ACC112 (cell line): ENCODE measurements at regions not wholly inside any gene's neighbourhood (a gene's known extent, or its start where the extent isn't known, plus 50 kb on each side); places are given as distances from the start of the nearest gene placed in this dataset.

Experiments
- H2AFZ ChIP-seq: fragments of 200-600 bp; sonication (generic); one replicate; pipeline ENCODE4 v1.6.0; 2017; ENCODE audit warnings: antibody characterized with exemption, low read length; ENCODE audit not compliant: unreplicated experiment
- H3K27ac ChIP-seq: fragments of 200-600 bp; sonication (generic); 2 replicates; pipeline ENCODE4 v1.5.1; 2014; ENCODE audit warnings: low read depth, mild to moderate bottlenecking, antibody characterized with exemption, low read length, moderate library complexity
- H3K27me3 ChIP-seq: fragments of 200-600 bp; sonication (generic); 2 replicates; pipeline ENCODE4 v1.6.1; 2014; ENCODE audit warnings: mild to moderate bottlenecking, antibody characterized with exemption, low read length, moderate library complexity, mixed read lengths; ENCODE audit not compliant: insufficient read depth
- H3K36me3 ChIP-seq: fragments of 200-600 bp; sonication (generic); 2 replicates; pipeline ENCODE4 v1.6.1; 2016; ENCODE audit warnings: mild to moderate bottlenecking, antibody characterized with exemption, low read length, moderate library complexity, mixed read lengths; ENCODE audit not compliant: insufficient read depth
- H3K4me1 ChIP-seq: fragments of 200-600 bp; sonication (generic); one replicate; pipeline ENCODE4 v1.6.1; 2016; ENCODE audit warnings: low read length, mixed read lengths; ENCODE audit not compliant: insufficient read depth, unreplicated experiment, control insufficient read depth
- H3K4me3 ChIP-seq: fragments of 200-600 bp; sonication (generic); 2 replicates; pipeline ENCODE4 v1.5.1; 2014; ENCODE audit warnings: mild to moderate bottlenecking, low read depth, low read length
- H3K79me2 ChIP-seq: fragments of 200-600 bp; sonication (generic); one replicate; pipeline ENCODE4 v1.6.0; 2016; ENCODE audit warnings: low read length; ENCODE audit not compliant: control insufficient read depth, unreplicated experiment, insufficient read depth

DNA sequence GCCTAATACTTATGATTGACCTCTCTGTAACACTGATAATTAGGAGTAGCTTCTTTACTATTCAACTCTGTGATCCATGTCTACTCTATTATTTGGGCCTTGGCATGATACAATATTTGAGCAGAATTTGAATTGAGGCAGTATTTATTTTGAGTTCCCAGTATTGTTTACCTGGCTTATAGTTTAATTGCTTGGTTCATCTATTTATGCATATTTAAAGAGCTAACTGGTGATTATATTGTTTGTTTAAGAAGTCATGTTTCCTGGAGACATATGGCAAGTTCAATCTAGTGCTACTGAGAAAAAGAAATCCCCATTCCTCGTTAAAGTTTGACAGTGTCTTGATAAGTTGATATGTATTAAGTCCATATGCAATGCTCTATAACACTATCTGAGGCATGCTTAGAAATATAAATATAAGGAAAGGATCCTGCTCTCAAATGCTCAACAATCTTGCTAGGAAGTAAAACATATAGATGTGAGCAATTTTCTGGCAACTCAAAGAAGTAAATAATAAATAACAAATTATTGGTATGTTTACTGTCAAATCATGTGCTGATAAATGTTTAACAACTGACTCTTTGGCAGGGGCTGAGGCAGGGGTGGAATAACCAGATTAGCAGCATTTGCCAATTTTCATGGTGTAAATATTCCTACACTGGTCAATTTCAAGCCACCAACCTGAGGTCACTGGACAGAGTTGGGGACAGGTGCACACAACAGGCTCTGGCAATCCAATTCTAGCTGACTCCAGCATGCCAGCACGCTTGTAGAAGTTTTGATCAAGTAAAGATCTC, 430.2 kb upstream of the PIK3C3 start:
- Histone ChIP-seq H3K79me2 (no peaks in the 10 kb centered on the region), H2AFZ (no peak overlapping the region), H3K4me1 (no peaks in the 10 kb centered on the region), H3K27ac (no peak overlapping the region), H3K36me3 (no peaks in the 10 kb centered on the region), H3K4me3 (no peak overlapping the region), H3K27me3 (no peaks in the 10 kb centered on the region)

GRCh38 chr18:41517142-41517541, 437.9 kb upstream of the PIK3C3 start:
- Histone ChIP-seq H3K36me3 (no peaks in the 10 kb centered on the region), H3K4me1 (no peaks in the 10 kb centered on the region), H2AFZ (no peak overlapping the region), H3K27ac (no peak overlapping the region), H3K79me2 (no peaks in the 10 kb centered on the region), H3K27me3 (no peaks in the 10 kb centered on the region), H3K4me3 (no peak overlapping the region)

GRCh38 chr18:41513438-41513837, 441.6 kb upstream of the PIK3C3 start:
- Histone ChIP-seq H2AFZ (no peak overlapping the region), H3K79me2 (no peaks in the 10 kb centered on the region), H3K27me3 (no peaks in the 10 kb centered on the region)

GRCh38 chr18:41504316-41504715, 450.7 kb upstream of the PIK3C3 start:
- Histone ChIP-seq H3K4me3 (no peak overlapping the region), H3K36me3 (no peaks in the 10 kb centered on the region), H3K79me2 (no peaks in the 10 kb centered on the region), H2AFZ (no peak overlapping the region), H3K27ac (no peak overlapping the region), H3K4me1 (no peaks in the 10 kb centered on the region), H3K27me3 (no peaks in the 10 kb centered on the region)

More at GRCh38 chr18:41513438-41513837, 441.6 kb upstream of the PIK3C3 start:
- Histone ChIP-seq H3K36me3 (no peaks in the 10 kb centered on the region), H3K27ac (no peak overlapping the region), H3K4me3 (no peak overlapping the region), H3K4me1 (no peaks in the 10 kb centered on the region)

GRCh38 chr18:41501848-41502247, 453.2 kb upstream of the PIK3C3 start:
- H3K79me2 ChIP-seq = no peaks in the 10 kb centered on the region
- H3K4me1 ChIP-seq = no peaks in the 10 kb centered on the region
- H2AFZ ChIP-seq = no peak overlapping the region
- H3K36me3 ChIP-seq = no peaks in the 10 kb centered on the region
- H3K27me3 ChIP-seq = no peaks in the 10 kb centered on the region
- H3K4me3 ChIP-seq = no peak overlapping the region
- H3K27ac ChIP-seq = no peak overlapping the region

- no peak overlapping the region for H3K4me3 ChIP-seq
- H3K27me3 ChIP-seq = no peaks in the 10 kb centered on the region
- H3K36me3 ChIP-seq = no peaks in the 10 kb centered on the region
- no peak overlapping the region for H2AFZ ChIP-seq
- no peaks in the 10 kb centered on the region for H3K4me1 ChIP-seq
- H3K27ac ChIP-seq = no peak overlapping the region
- H3K79me2 ChIP-seq = no peaks in the 10 kb centered on the region
Measured at GRCh38 chr18:41499345-41499744, 455.7 kb upstream of the PIK3C3 start.

DNA sequence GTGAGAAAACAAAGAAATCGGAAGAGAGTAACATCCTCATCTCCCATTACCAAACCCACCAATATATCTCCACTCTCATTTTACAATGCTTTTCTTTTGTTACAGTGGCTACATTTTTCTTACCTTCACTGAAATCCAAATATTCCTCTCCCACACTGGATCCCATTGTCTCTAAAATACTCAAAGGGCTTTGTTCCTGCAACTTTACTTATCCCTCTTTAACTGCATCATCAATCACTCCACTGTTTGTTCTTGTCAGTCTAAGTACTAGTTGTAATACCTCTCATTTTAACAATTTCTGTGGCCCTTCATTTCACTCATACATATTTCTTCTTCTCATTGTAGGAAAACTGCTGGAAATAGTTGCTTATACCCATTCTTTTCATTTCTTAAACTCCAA, 464.2 kb upstream of the PIK3C3 start:
- H3K79me2 ChIP-seq = no peaks in the 10 kb centered on the region
- H3K4me3 ChIP-seq = no peak overlapping the region
- no peak overlapping the region for H2AFZ ChIP-seq
- no peak overlapping the region for H3K27ac ChIP-seq
- no peaks in the 10 kb centered on the region for H3K27me3 ChIP-seq
- H3K4me1 ChIP-seq = no peaks in the 10 kb centered on the region
- H3K36me3 ChIP-seq = no peaks in the 10 kb centered on the region

GRCh38 chr18:41486575-41486974, 468.5 kb upstream of the PIK3C3 start:
- no peak overlapping the region for H3K4me3 ChIP-seq
- no peaks in the 10 kb centered on the region for H3K4me1 ChIP-seq
- no peak overlapping the region for H2AFZ ChIP-seq
- no peaks in the 10 kb centered on the region for H3K36me3 ChIP-seq
- H3K79me2 ChIP-seq = no peaks in the 10 kb centered on the region
- no peak overlapping the region for H3K27ac ChIP-seq
- no peaks in the 10 kb centered on the region for H3K27me3 ChIP-seq

DNA sequence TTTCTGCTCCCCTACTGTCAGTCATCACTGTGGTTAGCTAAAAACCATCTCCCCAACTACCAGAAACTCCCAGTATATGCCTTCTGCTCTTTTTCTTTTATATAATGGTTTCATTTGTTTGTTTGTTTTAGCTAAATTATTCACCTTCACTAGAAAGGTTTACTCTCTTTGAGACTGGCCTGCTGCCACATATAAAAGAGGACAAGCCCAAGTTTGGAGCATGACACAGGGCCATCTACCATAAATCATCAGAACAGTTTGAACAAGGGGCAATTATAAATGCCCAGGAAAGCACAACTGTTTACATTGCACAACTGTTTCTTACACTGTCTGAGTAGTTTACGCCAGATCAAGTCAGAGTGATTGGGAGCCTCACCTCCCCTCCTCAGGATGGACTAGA, 471.0 kb upstream of the PIK3C3 start:
- Histone ChIP-seq H3K4me3 (no peak overlapping the region), H3K79me2 (no peaks in the 10 kb centered on the region), H3K36me3 (no peaks in the 10 kb centered on the region), H3K27me3 (no peaks in the 10 kb centered on the region), H3K4me1 (no peaks in the 10 kb centered on the region), H2AFZ (no peak overlapping the region), H3K27ac (no peak overlapping the region)

DNA sequence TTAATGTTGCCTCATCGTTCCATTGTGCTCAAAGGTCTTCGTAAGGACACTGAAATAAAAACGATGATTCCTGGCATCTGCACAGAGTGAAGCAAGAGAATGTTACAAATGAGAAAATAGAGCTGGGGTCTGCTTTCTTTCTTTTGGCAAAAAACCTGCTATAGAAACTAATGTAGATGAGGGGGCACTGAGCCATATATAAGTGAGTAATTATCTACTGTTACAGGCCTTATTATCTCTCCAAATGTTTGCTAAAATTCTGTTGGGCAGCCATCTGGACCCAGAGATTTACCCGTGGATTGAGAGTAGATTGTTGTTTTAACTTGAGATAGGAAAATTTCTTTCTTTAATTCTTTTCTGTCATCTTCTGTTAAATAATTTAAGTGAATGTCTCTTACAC, 472.5 kb upstream of the PIK3C3 start:
- no peaks in the 10 kb centered on the region for H3K79me2 ChIP-seq
- no peaks in the 10 kb centered on the region for H3K4me1 ChIP-seq
- H3K27me3 ChIP-seq = no peaks in the 10 kb centered on the region
- no peaks in the 10 kb centered on the region for H3K36me3 ChIP-seq
- no peak overlapping the region for H3K27ac ChIP-seq
- no peak overlapping the region for H2AFZ ChIP-seq
- H3K4me3 ChIP-seq = no peak overlapping the region

- Histone ChIP-seq H3K36me3 (no peaks in the 10 kb centered on the region), H2AFZ (no peak overlapping the region), H3K27ac (no peak overlapping the region), H3K79me2 (no peaks in the 10 kb centered on the region), H3K4me3 (no peak overlapping the region), H3K27me3 (no peaks in the 10 kb centered on the region), H3K4me1 (no peaks in the 10 kb centered on the region)
Measured at GRCh38 chr18:41466436-41467160, 488.4 kb upstream of the PIK3C3 start.
